HG03066 (cell line): ENCODE measurements at regions not wholly inside any gene's neighbourhood (a gene's known extent, or its start where the extent isn't known, plus 50 kb on each side); places are given as distances from the start of the nearest gene placed in this dataset.

ENCODE experiments used
- ATAC-seq: cut with Tn5 transposase; IDR thresholded peaks from one replicate; pipeline ENCODE4 v1.9.1; 2021; ENCODE audit warnings: low read depth; ENCODE audit not compliant: unreplicated experiment

- no peak for ATAC-seq
Measured at GRCh38 chr18:41162781-41163180, 792.3 kb upstream of the PIK3C3 start.

- no peak for ATAC-seq
Measured at GRCh38 chr18:41162191-41162590, 792.8 kb upstream of the PIK3C3 start.

- no peak for ATAC-seq
Measured at GRCh38 chr18:41155910-41156851, 798.9 kb upstream of the PIK3C3 start.

GRCh38 chr18:41155025-41155424 is 800.0 kb upstream of the PIK3C3 start:
- ATAC-seq = no peak

GRCh38 chr18:41153871-41154270 is 801.2 kb upstream of the PIK3C3 start:
- no peak for ATAC-seq

- ATAC-seq = no peak
Measured at GRCh38 chr18:41150316-41150715, 804.7 kb upstream of the PIK3C3 start.

- ATAC-seq = no peak
Measured at GRCh38 chr18:41146301-41146700, 808.7 kb upstream of the PIK3C3 start.

- no peak for ATAC-seq
Measured at GRCh38 chr18:41145516-41145915, 809.5 kb upstream of the PIK3C3 start.

- no peak for ATAC-seq
Measured at GRCh38 chr18:41144441-41144840, 810.6 kb upstream of the PIK3C3 start.

GRCh38 chr18:41140506-41140905 is 814.5 kb upstream of the PIK3C3 start:
- no peak for ATAC-seq

GRCh38 chr18:41135146-41135545 is 819.9 kb upstream of the PIK3C3 start:
- ATAC-seq = no peak

GRCh38 chr18:41134426-41134825 is 820.6 kb upstream of the PIK3C3 start:
- ATAC-seq = no peak

GRCh38 chr18:41131050-41131449 is 824.0 kb upstream of the PIK3C3 start:
- ATAC-seq = no peak

GRCh38 chr18:41128545-41128944 is 826.5 kb upstream of the PIK3C3 start:
- ATAC-seq = no peak

GRCh38 chr18:41128126-41128525 is 826.9 kb upstream of the PIK3C3 start:
- ATAC-seq = no peak

- ATAC-seq = no peak
Measured at GRCh38 chr18:41126541-41127235, 828.3 kb upstream of the PIK3C3 start.

GRCh38 chr18:41121116-41121826 is 833.8 kb upstream of the PIK3C3 start:
- no peak for ATAC-seq

- ATAC-seq = no peak
Measured at GRCh38 chr18:41119031-41119430, 836.0 kb upstream of the PIK3C3 start.

- ATAC-seq = no peak
Measured at GRCh38 chr18:41113885-41114482, 841.0 kb upstream of the PIK3C3 start.

- ATAC-seq = no peak
Measured at GRCh38 chr18:41099451-41099850, 855.6 kb upstream of the PIK3C3 start.

- ATAC-seq = no peak
Measured at GRCh38 chr18:41096504-41096903, 858.5 kb upstream of the PIK3C3 start.
